HG02588 (cell line): ENCODE measurements at regions not wholly inside any gene's neighbourhood (a gene's known extent, or its start where the extent isn't known, plus 50 kb on each side); places are given as distances from the start of the nearest gene placed in this dataset.
"Not testable (repeated sequence)": the region's sequence is repeated elsewhere in the genome, so short reads cannot be mapped to it uniquely, and the experiment has no call there.

ENCODE experiments used
- ATAC-seq: cut with Tn5 transposase; IDR thresholded peaks from one replicate; pipeline ENCODE4 v1.9.1; 2021; ENCODE audit warnings: mild to moderate bottlenecking, moderate library complexity; ENCODE audit not compliant: unreplicated experiment

- ATAC-seq, result no peak
Observed at GRCh38 chr21:15453261-15453660, 276.5 kb upstream of the USP25 start.

DNA sequence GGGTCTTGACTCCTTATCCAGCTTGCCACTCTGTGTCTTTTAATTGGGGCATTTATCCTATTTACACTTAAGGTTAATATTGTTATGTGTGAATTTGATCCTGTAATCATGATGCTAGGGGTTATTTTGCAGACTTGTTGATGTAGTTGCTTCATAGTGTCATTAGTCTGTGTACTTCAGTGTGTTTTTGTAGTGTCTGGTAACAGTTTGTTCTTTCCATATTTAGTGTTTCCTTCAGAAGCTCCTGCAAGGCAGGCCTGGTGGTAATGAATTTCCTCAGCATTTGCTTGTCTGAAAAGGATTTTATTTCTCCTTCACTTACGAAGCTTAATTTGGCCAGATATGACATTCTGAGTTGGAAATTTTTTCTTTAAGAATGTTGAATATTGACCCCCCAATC lies 276.0 kb upstream of the USP25 start:
- ATAC-seq, result not testable (repeated sequence)

DNA sequence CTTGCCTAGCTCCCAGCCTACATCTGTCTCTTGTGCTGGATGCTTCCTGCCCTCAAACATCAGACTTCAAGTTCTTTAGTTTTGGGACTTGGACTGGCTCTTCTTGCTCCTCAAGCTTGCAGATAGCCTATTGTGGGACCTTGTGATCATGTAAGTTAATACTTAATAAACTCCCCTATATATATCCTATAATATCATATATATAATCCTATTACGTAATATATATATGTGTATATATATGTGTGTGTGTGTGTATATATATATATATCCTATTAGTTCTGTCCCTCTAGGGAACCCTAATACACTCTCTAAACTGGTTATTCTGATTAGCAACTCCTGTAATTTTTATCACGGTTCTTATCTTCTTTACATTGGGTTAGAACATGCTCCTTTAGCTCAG lies 274.9 kb upstream of the USP25 start:
- not testable (repeated sequence) for ATAC-seq

DNA sequence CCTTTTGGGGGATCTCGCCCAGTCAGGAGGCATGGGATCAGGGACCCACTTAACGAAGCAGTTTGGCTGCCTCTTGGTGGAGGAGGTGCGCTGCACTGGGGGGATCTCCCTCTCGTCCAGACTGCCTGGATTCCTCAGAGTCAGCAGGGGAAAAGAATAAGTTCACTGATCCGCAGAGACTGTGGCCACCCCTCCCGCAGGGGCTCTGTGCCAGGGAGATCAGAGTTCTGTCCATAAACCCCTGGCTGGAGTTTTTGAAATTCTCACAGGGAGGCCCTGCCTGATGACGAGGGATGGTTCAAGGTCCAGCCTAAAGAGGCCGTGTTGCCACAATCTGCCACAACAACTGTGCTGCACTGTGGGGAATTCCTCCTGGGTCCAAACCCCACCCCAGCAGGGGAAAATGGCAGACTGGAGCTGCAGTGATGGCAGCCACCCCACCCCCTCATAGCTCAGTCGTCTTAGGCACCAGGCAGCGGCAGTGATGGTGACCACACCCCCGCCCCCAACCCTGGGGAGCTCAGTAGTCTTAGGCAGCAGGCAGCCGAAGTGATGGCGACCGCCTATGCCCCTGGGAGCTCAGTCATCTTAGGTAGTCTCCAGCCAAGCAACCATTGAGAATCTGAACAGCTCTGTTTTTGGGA lies 273.8 kb upstream of the USP25 start:
- ATAC-seq, result no peak

DNA sequence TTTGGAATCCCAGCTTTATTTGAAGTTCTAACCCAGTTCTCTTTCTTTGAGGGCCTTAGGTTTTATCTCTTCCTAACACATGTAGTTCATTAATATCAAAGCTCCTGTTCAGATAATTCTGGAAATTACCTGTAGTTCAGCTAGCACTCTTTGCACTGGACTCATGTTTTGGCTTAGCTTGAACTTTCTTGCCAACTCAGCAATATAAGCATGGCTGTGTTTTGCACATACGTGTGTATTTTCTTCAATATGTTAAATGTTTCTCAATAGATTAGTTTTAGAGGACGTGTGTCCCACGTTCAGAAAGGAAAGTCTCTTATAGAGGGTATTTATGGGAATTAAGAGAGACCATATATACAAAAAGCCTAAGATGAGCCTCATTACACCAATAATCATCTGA lies 271.8 kb upstream of the USP25 start:
- ATAC-seq, result no peak

- no peak for ATAC-seq
Observed at GRCh38 chr21:15462092-15462491, 267.7 kb upstream of the USP25 start.

DNA sequence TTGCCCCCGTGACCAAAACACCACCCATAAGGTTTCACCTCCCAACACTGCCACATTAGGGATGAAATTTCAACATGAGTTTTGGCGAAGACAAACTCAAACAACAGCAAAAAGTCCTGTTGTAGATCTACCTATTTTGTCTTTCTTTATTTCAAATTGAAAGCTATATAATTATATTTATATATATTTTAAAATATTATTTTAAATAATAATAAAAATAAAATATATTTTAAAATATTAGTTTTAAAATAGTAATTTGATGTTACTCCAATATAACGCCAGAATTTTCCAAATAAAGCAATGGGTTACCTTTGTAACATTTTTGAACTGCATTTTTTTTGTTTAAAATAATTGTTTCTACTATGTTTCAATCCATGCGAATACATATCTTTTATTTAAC lies 263.5 kb upstream of the USP25 start:
- no peak for ATAC-seq

DNA sequence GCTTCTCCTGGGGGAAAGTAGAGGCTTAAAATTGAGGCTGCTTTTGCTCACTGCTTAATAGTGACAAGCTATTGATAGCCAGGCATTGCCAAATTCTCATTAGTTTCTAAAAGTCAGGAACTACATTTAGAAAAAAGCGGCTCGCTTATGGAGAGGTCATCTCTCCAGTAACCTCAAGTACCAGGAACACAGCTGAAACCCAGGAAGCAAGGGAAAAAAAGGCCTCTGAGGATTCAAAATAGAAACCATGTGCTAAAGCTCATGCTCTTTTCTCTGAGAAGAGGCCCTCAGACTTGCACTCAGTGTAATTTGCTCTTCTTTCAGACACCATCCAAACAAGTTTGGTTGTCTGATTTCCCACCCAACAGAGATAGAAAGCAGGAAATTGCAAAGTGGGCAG lies 261.4 kb upstream of the USP25 start:
- ATAC-seq, result no peak

GRCh38 chr21:15472108-15473040 lies 257.4 kb upstream of the USP25 start:
- no peak for ATAC-seq

DNA sequence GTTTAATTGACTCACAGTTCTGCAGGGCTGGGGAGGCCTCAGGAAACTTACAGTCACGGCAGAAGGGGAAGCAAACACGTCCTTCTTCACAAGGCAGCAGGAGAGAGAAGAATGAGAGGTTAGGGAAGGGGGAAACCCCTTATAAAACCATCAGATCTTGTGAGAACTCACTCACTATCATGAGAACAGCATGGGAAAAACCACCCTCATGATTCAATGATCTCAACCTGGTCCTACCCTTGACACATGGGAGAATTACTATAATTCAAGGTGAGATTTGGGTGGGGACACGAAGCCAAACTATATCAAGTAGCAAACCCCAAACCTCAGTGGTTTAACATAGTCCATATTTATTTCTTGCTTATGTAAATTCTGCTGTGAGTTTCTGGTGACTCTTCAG lies 252.0 kb upstream of the USP25 start:
- not testable (repeated sequence) for ATAC-seq

DNA sequence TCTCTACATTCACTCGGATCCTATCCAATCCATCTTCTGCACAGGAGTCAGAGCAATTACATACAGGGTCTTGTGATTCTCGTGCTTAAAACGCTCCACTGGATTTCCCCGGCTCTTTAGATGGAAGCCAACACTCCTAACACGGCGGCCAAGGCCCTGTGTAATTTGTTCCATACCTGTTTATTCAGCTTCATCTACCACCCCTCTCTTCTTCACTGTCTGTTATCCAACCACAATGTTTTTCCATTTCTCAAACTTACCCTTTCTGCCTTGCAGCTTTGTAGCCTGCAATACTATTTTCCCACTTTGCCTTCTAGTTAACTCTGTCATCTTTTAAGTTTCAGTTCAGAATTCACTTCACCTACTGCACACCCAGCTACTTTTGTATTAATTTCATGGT lies 249.6 kb upstream of the USP25 start:
- no peak for ATAC-seq

GRCh38 chr21:15483138-15483780 lies 246.5 kb upstream of the USP25 start:
- ATAC-seq, result peak; percentile 98

DNA sequence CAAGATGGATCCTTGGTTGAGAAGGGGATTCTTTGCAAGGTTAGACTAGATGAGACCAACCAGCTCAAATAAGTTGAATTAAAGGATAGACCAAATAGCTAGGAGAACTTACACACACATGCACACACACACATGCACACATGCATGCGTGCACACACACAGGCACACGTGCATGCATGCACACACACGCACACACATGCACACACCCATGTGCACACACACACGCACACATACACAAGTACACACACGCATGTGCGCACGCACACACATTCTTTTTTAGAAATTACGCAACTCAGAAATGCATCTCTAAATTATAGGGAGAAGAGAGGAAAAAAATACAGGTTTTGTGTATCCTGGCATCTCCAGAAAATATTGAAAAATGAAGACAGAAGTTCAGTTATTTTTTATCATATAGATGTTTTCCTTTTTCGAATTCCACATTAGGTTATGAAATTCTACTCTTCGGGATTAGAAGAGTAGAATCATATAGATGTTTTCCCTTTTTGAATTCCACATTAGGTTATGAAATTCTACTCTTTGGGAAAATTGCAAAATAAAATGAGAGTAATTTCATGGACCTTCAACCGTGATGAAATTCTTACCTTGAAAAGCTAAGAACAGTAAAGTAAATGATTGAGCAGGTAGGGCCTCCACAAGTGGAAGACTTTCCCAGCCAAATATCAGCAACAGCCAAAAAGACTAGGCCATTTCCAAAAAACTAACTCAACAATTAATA lies 243.2 kb upstream of the USP25 start:
- ATAC-seq, result no peak

DNA sequence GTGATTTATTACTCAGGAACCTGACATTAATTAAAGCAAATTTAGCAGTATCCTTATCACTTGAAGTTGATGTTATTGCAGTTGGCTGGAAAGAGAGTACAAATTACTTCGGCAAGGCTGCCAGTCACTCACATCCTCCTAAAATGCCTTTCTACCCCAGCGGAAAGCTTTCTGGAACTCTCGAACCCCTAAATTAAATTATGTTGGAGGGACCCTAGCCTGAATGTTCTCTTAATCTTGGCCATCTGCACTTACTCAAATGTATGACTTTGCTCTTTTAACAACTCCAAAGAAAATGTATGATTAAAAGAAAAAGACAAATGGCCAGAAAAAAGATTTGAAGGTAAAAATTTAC lies 242.6 kb upstream of the USP25 start:
- ATAC-seq, result no peak

DNA sequence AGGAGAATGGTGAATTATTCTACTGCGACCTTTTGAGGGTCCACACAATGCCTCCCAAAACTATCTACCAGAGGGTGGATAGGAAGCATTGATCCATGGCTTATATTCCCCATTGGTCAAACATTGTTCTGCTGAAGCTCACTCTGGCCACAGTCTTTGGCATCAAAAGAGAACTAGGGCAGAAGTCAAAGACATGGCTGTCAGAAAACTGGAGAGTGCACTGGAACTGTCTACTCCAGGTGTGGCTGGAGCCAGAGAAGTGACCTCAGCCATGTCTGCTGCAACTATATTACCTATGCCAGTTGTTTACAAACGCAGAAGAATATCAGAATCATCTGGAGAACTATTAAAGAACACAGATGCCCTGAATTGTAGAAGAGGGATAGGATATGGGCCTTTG lies 238.7 kb upstream of the USP25 start:
- ATAC-seq, result no peak

DNA sequence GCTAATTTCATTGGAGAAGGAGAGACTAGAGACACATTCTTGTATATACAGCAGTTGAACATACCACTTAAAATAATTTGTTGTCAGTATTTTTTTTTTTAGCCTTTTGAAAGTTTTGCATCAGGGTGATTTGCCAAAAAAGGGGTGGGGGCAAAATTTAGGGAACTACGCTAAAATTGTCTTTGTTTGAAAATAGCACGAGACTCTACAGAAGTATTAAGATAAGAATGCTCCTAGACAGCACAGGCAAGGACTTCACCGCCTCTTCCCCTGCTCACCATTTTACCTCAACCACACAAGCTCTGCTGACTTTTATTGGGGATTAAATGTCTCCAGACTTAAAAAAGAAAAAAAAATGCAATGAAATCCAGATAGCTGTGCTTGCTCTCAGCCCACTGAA lies 236.1 kb upstream of the USP25 start:
- ATAC-seq, result no peak

- no peak for ATAC-seq
Observed at GRCh38 chr21:15494481-15494880, 235.3 kb upstream of the USP25 start.

DNA sequence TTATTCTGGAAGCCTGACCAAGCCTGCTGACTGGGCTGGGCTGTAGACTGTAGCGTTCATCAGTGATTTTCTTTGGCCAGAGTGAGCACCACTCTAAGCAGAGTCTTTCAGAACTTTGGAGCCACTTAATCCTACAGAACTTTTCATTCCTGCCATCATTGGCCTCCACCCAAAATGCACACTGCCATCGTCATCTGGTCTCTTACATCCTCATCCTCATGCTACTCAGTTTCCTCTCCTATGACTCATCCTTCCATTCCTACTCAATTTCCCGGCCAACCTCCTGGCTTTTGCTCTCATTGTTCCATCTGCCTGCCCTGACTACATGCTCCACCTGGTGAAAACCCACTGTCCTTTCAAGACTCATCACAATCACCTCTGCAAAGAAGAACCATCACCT lies 233.8 kb upstream of the USP25 start:
- no peak for ATAC-seq

DNA sequence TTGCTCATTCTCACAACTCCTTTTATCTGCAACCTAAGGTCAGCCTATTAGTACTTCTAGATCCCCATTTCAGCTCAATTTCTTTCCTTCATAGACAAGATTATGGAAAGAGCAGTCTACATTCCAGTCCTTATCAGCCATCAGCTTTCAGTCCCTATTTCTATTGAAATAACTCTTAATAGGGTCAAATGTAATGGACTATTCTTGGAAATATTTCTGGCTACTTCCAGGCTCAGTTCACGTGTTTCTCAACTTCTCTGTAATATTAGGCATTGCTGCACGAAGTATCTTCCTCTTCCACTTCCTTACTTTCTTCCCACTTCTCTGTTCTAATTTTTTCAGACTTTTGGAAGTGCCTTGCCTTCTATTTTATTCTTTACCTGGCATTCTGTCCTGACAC lies 232.9 kb upstream of the USP25 start:
- no peak for ATAC-seq

GRCh38 chr21:15498455-15498854 lies 231.3 kb upstream of the USP25 start:
- no peak for ATAC-seq

DNA sequence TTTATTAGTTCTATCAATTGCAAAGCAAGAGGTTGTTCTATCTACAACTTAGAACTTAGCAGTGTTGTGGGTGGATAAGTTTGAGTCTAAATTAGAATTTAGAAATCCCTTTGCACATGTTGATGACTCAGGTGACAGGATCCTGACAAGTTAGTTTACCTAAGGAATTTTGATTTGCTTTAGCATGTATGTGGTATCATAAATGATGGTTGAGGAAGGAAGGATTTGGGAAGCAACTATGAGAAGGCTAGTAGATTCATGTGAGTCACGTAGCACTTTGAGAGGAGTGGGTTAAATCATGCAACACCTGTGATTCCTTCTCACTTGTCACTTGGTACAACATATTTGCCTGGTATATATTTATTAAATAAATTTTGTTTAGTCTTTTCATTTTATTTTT lies 223.7 kb upstream of the USP25 start:
- no peak for ATAC-seq
